Heart left ventricle (tissue), 16 donors: ENCODE measurements at regions not wholly inside any gene's neighbourhood (a gene's known extent, or its start where the extent isn't known, plus 50 kb on each side); places are given as distances from the start of the nearest gene placed in this dataset.

Experiments used
- ATAC-seq, 4 donors: fragments of 200-7000 bp; cut with Tn5 transposase; one replicate each; pipeline ENCODE4 v1.9.1; 2020 to 2022; ENCODE audit warnings: moderate library complexity in 4 of 4, mild to moderate bottlenecking in 3 of 4, moderate number of reproducible peaks in 1 of 4
- DNase-seq, 5 donors: peaks; one replicate each; pipeline ENCODE4 v3.0.0-alpha.2; 2020
- H3K27ac ChIP-seq, 12 donors: fragments of 200-600 bp; sonication (generic) in 4 of 12; one replicate each; pipeline versions ENCODE4 v1.5.0 to v1.8.0; 2016 to 2022; ENCODE audit warnings: mild to moderate bottlenecking in 2 of 12
- H3K27me3 ChIP-seq, 9 donors: fragments of 200-600 bp; sonication (generic) in 2 of 9; one replicate each; pipeline versions ENCODE4 v1.5.1 to v1.8.0; 2016 to 2022; ENCODE audit warnings: mild to moderate bottlenecking in 3 of 9
- H3K36me3 ChIP-seq, 9 donors: fragments of 200-600 bp; sonication (generic) in 2 of 9; one replicate each; pipeline versions ENCODE4 v1.5.0 to v1.8.0; 2018 to 2022; ENCODE audit warnings: mild to moderate bottlenecking in 2 of 9
- H3K4me1 ChIP-seq, 12 donors: fragments of 200-600 bp; sonication (generic) in 4 of 12; one replicate each; pipeline versions ENCODE4 v1.5.0 to v1.8.0; 2016 to 2022; ENCODE audit warnings: mild to moderate bottlenecking in 3 of 12
- H3K4me3 ChIP-seq, 12 donors: fragments of 200-600 bp; sonication (generic) in 4 of 12; one replicate each; pipeline versions ENCODE4 v1.5.0 to v1.8.0; 2017 to 2022; ENCODE audit warnings: mild to moderate bottlenecking in 9 of 12, moderate library complexity in 4 of 12
- H3K9me3 ChIP-seq, 12 donors: fragments of 200-600 bp; sonication (generic) in 4 of 12; one replicate each; pipeline versions ENCODE4 v1.5.0 to v1.8.0; 2016 to 2022; ENCODE audit warnings: mild to moderate bottlenecking in 1 of 12
- POLR2A ChIP-seq, 2 donors: fragments of 450-650 bp; IDR thresholded peaks; one replicate each; pipeline ENCODE4 v1.6.1; 2017; ENCODE audit warnings: antibody characterized with exemption in 2 of 2, mild to moderate bottlenecking in 2 of 2, moderate library complexity in 2 of 2
- WGBS, 4 donors: extraction: QIAGEN DNeasy Blood & Tissue Kit in 2 of 4; methylation state at CpG; one replicate each; pipeline versions ENCODE4 v1.1.5 to v1.1.7; 2013 to 2018; 5-methylcytosine and 5-hydroxymethylcytosine counted together
- intact Hi-C, 10 donors: fragments of 100-400 bp; cut with DNase I; formaldehyde crosslinking; loops; one replicate each; pipeline versions ENCODE4 v1.11.1 to v1.14.2; 2022
- TF ChIP-seq, protein P1 (sequence below), 12 donors: fragments of 200-600 bp; sonication (generic) in 4 of 12; IDR thresholded peaks; one replicate each; pipeline versions ENCODE4 v1.5.0 to v1.8.0; 2018 to 2022; ENCODE audit warnings: antibody characterized with exemption in 12 of 12, mild to moderate bottlenecking in 5 of 12
- donor health status: ischemic (EF 13 %, LVEDD 7.1; RV severe dilation, severe dysfunction).
- donor health status: healthy with polysubstance abuse.
- donor health status: DM: no; HTN: yes; CAD: no.
- donor health status: DM: no; HTN: no; CAD: no.
- donor health status: ischemic (EF 25% LVEDD 6.9; RV normal size, moderate dysfunction).
- donor health status: ischemic (EF 25% LVEDD 5.7; RV mildly dilated, moderate dysfunction).
- donor health status: healthy.
- donor health status: DM: yes; HTN: yes; CAD: no.
- donor health status: ischemic (EF 35%, LVEDD 5.7; RV mildly dilated, moderate dysfunction).
- donor health status: nonischemic (EF 11% LVEDD 7.7; RV severe dilation, severe dysfunction).
- donor health status: DM: yes; HTN: yes; CAD: no.
- donor health status: PGD.
- donor health status: ischemic (EF 29% LVEDD 5.4; RV normal size, mild dysfunction).
- donor health status: nonischemic (EF 23%, LVEDD 6.1; RV moderate dilation, normal function).

DNA sequence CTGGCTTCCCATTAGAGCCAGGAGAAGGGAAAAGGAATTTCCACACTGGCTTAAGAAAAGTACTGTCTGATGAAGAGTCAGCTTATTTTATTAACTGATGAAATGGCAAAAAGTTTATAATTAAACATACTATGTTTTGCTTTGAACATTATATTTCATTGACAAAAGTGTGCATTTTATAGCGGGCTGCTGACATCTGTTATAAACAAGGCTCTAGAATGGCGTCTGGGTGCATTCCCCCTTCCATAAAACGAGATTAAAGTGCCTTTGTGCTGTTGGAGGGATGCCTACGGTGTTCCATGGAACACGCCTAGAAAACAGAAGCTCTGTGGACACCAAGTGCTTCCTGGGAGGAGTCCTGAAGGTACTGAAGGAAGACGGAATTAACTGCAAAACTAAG is 220.2 kb downstream of the SNX10 start:
- 54 to 60% (median 58%) methylated on average over 6 of the region's 6 CpGs for WGBS, 4 donors
- intact Hi-C loops = no loop called here
- TF ChIP-seq POLR2A (IDR thresholded peaks at IDR 0.05) = no peak
- TF ChIP-seq, protein P1, sequence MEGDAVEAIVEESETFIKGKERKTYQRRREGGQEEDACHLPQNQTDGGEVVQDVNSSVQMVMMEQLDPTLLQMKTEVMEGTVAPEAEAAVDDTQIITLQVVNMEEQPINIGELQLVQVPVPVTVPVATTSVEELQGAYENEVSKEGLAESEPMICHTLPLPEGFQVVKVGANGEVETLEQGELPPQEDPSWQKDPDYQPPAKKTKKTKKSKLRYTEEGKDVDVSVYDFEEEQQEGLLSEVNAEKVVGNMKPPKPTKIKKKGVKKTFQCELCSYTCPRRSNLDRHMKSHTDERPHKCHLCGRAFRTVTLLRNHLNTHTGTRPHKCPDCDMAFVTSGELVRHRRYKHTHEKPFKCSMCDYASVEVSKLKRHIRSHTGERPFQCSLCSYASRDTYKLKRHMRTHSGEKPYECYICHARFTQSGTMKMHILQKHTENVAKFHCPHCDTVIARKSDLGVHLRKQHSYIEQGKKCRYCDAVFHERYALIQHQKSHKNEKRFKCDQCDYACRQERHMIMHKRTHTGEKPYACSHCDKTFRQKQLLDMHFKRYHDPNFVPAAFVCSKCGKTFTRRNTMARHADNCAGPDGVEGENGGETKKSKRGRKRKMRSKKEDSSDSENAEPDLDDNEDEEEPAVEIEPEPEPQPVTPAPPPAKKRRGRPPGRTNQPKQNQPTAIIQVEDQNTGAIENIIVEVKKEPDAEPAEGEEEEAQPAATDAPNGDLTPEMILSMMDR (IDR thresholded peaks at IDR 0.05) = no peak
- DNase-seq = no peak
- Histone ChIP-seq H3K9me3 (no peaks in the 10 kb centered on the region), H3K4me3 (no peak overlapping the region), H3K4me1 (no peaks in the 10 kb centered on the region), H3K27ac (no peak overlapping the region), H3K27me3 (peaks cover 0 to 12% (median 0%) of the 10 kb centered on the region in 9 donors), H3K36me3 (no peaks in the 10 kb centered on the region)
- ATAC-seq = no peak

DNA sequence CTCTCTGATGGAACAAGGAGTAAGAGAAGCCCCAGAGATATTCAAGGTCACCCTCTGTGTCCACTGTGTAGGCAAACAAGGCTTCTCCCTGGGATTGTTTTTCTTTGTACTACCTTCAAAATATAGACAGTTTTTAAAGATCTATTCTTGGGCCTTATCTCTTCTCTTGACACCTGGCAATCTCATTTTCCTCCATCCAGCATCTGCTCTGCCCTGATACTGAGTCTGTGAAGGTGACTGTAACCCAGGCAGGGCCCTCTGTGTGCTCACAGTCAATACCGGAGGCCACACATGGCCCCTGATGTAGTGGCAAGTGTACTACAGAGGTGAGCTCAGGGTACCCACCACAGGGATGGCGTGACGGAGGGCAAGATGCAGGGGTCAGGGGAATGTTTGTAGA is 221.1 kb downstream of the SNX10 start:
- 84 to 100% (median 90%) methylated on average over 3 of the region's 3 CpGs for WGBS, 4 donors
- Histone ChIP-seq H3K4me3 (no peak overlapping the region), H3K36me3 (no peaks in the 10 kb centered on the region), H3K27ac (no peak overlapping the region), H3K4me1 (no peaks in the 10 kb centered on the region), H3K27me3 (peaks cover 0 to 12% (median 0%) of the 10 kb centered on the region in 9 donors), H3K9me3 (no peaks in the 10 kb centered on the region)
- DNase-seq = no peak
- no peak for ATAC-seq
- no peak for TF ChIP-seq POLR2A (IDR thresholded peaks at IDR 0.05)
- TF ChIP-seq, protein P1 (IDR thresholded peaks at IDR 0.05) = no peak
- intact Hi-C loops = no loop called here

- WGBS, 4 donors = 62 to 85% (median 66%) methylated on average over 2 of the region's 2 CpGs
- Histone ChIP-seq H3K4me1 (no peaks in the 10 kb centered on the region), H3K9me3 (no peaks in the 10 kb centered on the region), H3K4me3 (no peak overlapping the region), H3K36me3 (no peaks in the 10 kb centered on the region), H3K27me3 (peaks cover 0 to 24% (median 0%) of the 10 kb centered on the region in 9 donors), H3K27ac (no peak overlapping the region)
- intact Hi-C loops = no loop called here
- no peak for ATAC-seq
- DNase-seq = no peak
- no peak for TF ChIP-seq POLR2A (IDR thresholded peaks at IDR 0.05)
- TF ChIP-seq, protein P1 (IDR thresholded peaks at IDR 0.05) = no peak
Measured at GRCh38 chr7:26513948-26514347, 222.3 kb downstream of the SNX10 start.

- Histone ChIP-seq H3K9me3 (no peaks in the 10 kb centered on the region), H3K27ac (no peak overlapping the region), H3K4me1 (no peaks in the 10 kb centered on the region), H3K36me3 (no peaks in the 10 kb centered on the region), H3K27me3 (peaks cover 0 to 24% (median 0%) of the 10 kb centered on the region in 9 donors), H3K4me3 (no peak overlapping the region)
- TF ChIP-seq, protein P1 (IDR thresholded peaks at IDR 0.05) = no peak
- TF ChIP-seq POLR2A (IDR thresholded peaks at IDR 0.05) = no peak
- no peak for DNase-seq
- no peak for ATAC-seq
- intact Hi-C loops = no loop called here
- 71 to 75% (median 74%) methylated on average over 5 of the region's 5 CpGs for WGBS, 4 donors
Measured at GRCh38 chr7:26514633-26515032, 223.0 kb downstream of the SNX10 start.
